H1 (cell line): ENCODE measurements at regions not wholly inside any gene's neighbourhood (a gene's known extent, or its start where the extent isn't known, plus 50 kb on each side); places are given as distances from the start of the nearest gene placed in this dataset.

Experiments
- CTCF ChIA-PET: fragments of 300-600 bp; sonication (Branson Sonifier 250); formaldehyde crosslinking; loops from one replicate; lab custom pipeline; 2021; ENCODE audit not compliant: partially characterized antibody; lab: Charles Lee
- POLR2A ChIA-PET: fragments of 300-600 bp; sonication (Branson Sonifier 250); formaldehyde crosslinking; loops from one replicate; lab custom pipeline; 2021; ENCODE audit warnings: inconsistent platforms; ENCODE audit not compliant: partially characterized antibody; lab: Charles Lee
- DNase-seq, 2 experiments: peaks; one replicate each; pipeline versions ENCODE4 v3.0.0 to v3.0.0-alpha.2; 2010 to 2022; ENCODE audit warnings: low spot score in 2 of 2, low read depth in 1 of 2, mixed read lengths in 1 of 2
- FAIRE-seq: peaks from 2 replicates; lab custom pipeline; 2011; peaks lifted over from hg19 to GRCh38; lab: Jason Lieb, UNC
- H2AFZ ChIP-seq: 2 replicates; pipeline ENCODE4 v1.8.1; 2012; ENCODE audit warnings: low read length, inconsistent platforms
- H2AK5ac ChIP-seq: 2 replicates; pipeline ENCODE4 v1.6.1; 2013; ENCODE audit warnings: low read depth, low read length
- H2BK120ac ChIP-seq: replicated peaks from 2 replicates; pipeline ENCODE3; 2013; ENCODE audit warnings: low read depth, low read length, inconsistent platforms
- H2BK12ac ChIP-seq: 2 replicates; pipeline ENCODE4 v1.6.1; 2013; ENCODE audit warnings: low read depth, low read length
- H2BK15ac ChIP-seq: 2 replicates; pipeline ENCODE4 v1.6.1; 2013; ENCODE audit warnings: low read length
- H2BK20ac ChIP-seq: 2 replicates; pipeline ENCODE4 v1.6.1; 2013; ENCODE audit warnings: low read length
- H2BK5ac ChIP-seq: 2 replicates; pipeline ENCODE4 v1.6.1; 2013; ENCODE audit warnings: low read depth, low read length
- H3K14ac ChIP-seq: 2 replicates; pipeline ENCODE4 v1.6.1; 2013; ENCODE audit warnings: inconsistent platforms; ENCODE audit not compliant: insufficient read length
- H3K18ac ChIP-seq: 2 replicates; pipeline ENCODE4 v1.6.1; 2013; ENCODE audit warnings: low read length; ENCODE audit errors: extremely low read depth
- H3K23ac ChIP-seq: 2 replicates; pipeline ENCODE4 v1.6.1; 2013; ENCODE audit warnings: inconsistent platforms; ENCODE audit not compliant: insufficient read length
- H3K23me2 ChIP-seq: 2 replicates; pipeline ENCODE4 v1.6.1; 2013; ENCODE audit warnings: low read depth, low read length
- H3K27ac ChIP-seq: 2 replicates; pipeline ENCODE4 v1.6.1; 2011; ENCODE audit warnings: low read depth, low read length, inconsistent platforms
- H3K27me3 ChIP-seq, 4 experiments: replicated peaks in 1 of 4; 1 replicate in 1 of 4; 2 replicates in 3 of 4; pipeline versions ENCODE4 v1.6.1 to v1.8.1; 2011 to 2013; ENCODE audit warnings: low read length in 3 of 4, mild to moderate bottlenecking in 3 of 4, inconsistent platforms in 2 of 4, mixed read lengths in 2 of 4, moderate library complexity in 1 of 4; ENCODE audit not compliant: control insufficient read depth in 3 of 4, insufficient read depth in 3 of 4; ENCODE audit errors: extremely low read depth in 1 of 4
- H3K36me3 ChIP-seq, 4 experiments: 2 replicates each; pipeline versions ENCODE4 v1.6.1 to v1.8.1; 2011 to 2013; ENCODE audit warnings: mild to moderate bottlenecking in 4 of 4, low read length in 3 of 4, moderate library complexity in 2 of 4, control low read depth in 1 of 4, inconsistent platforms in 1 of 4; ENCODE audit not compliant: insufficient read depth in 4 of 4, control insufficient read depth in 2 of 4
- H3K4ac ChIP-seq: replicated peaks from 2 replicates; pipeline ENCODE3; 2013; ENCODE audit warnings: low read length, low read depth, mixed read lengths, inconsistent platforms; ENCODE audit not compliant: insufficient read length
- H3K4me1 ChIP-seq, 4 experiments: replicated peaks in 1 of 4; 1 replicate in 1 of 4; 2 replicates in 3 of 4; pipeline versions ENCODE4 v1.6.1 to v1.8.1; 2011 to 2013; ENCODE audit warnings: low read length in 3 of 4, inconsistent platforms in 2 of 4, mixed read lengths in 1 of 4; ENCODE audit not compliant: insufficient read depth in 4 of 4, control insufficient read depth in 3 of 4
- H3K4me2 ChIP-seq, 2 experiments: 2 replicates each; pipeline versions ENCODE4 v1.6.1 to v1.8.1; 2011 to 2013; ENCODE audit warnings: low read depth in 2 of 2, low read length in 2 of 2, control low read depth in 1 of 2, inconsistent platforms in 1 of 2, mild to moderate bottlenecking in 1 of 2; ENCODE audit not compliant: insufficient read depth in 1 of 2
- H3K4me3 ChIP-seq, 4 experiments: fragments of 200-600, 300-600 bp in 1 of 4; sonication (generic), shearing (Covaris generic), sonication (Bioruptor Twin) in 1 of 4; 2 replicates each; pipeline versions ENCODE4 v1.5.1 to v1.8.1; 2011 to 2016; ENCODE audit warnings: low read length in 4 of 4, low read depth in 3 of 4, control low read depth in 2 of 4, inconsistent platforms in 2 of 4, mild to moderate bottlenecking in 2 of 4, mixed read lengths in 1 of 4, moderate library complexity in 1 of 4; ENCODE audit not compliant: insufficient read depth in 2 of 4; ENCODE audit errors: extremely low read depth in 1 of 4
- H3K56ac ChIP-seq: replicated peaks from 2 replicates; pipeline ENCODE3; 2013; ENCODE audit warnings: low read depth, mild to moderate bottlenecking, mixed read lengths, low read length, inconsistent platforms; ENCODE audit not compliant: insufficient read length
- H3K79me1 ChIP-seq: 2 replicates; pipeline ENCODE4 v1.6.1; 2013; ENCODE audit warnings: low read depth, low read length, control low read depth
- H3K79me2 ChIP-seq, 2 experiments: 2 replicates each; pipeline versions ENCODE4 v1.6.1 to v1.8.1; 2012 to 2013; ENCODE audit warnings: low read length in 2 of 2, mild to moderate bottlenecking in 2 of 2, inconsistent platforms in 1 of 2; ENCODE audit not compliant: insufficient read depth in 2 of 2, control insufficient read depth in 1 of 2
- H3K9ac ChIP-seq, 4 experiments: replicated peaks in 1 of 4; 1 replicate in 1 of 4; 2 replicates in 3 of 4; pipeline versions ENCODE4 v1.6.1 to v1.8.1; 2011 to 2013; ENCODE audit warnings: low read depth in 3 of 4, low read length in 3 of 4, control low read depth in 2 of 4, mild to moderate bottlenecking in 2 of 4, moderate library complexity in 2 of 4, inconsistent platforms in 1 of 4; ENCODE audit errors: extremely low read depth in 1 of 4
- H3K9me3 ChIP-seq, 2 experiments: 2 replicates each; pipeline versions ENCODE4 v1.6.1 to v1.8.1; 2012 to 2013; ENCODE audit warnings: mild to moderate bottlenecking in 2 of 2, moderate library complexity in 2 of 2, control low read depth in 1 of 2, inconsistent platforms in 1 of 2, low read depth in 1 of 2, low read length in 1 of 2, mixed read lengths in 1 of 2; ENCODE audit not compliant: insufficient read depth in 2 of 2
- H4K20me1 ChIP-seq, 2 experiments: replicated peaks in 1 of 2; 2 replicates each; pipeline versions ENCODE3 to v1.8.1; 2011 to 2013; ENCODE audit warnings: inconsistent platforms in 2 of 2, low read length in 2 of 2, mild to moderate bottlenecking in 1 of 2; ENCODE audit not compliant: insufficient read depth in 2 of 2, control insufficient read depth in 1 of 2
- H4K5ac ChIP-seq: 2 replicates; pipeline ENCODE4 v1.6.1; 2013; ENCODE audit warnings: low read length, low read depth, mixed read lengths, inconsistent platforms; ENCODE audit not compliant: insufficient read length
- H4K8ac ChIP-seq: 2 replicates; pipeline ENCODE4 v1.8.0; 2013; ENCODE audit warnings: mild to moderate bottlenecking, moderate library complexity, low read length, inconsistent platforms; ENCODE audit not compliant: insufficient read depth; ENCODE audit errors: extremely low read depth
- H4K91ac ChIP-seq: replicated peaks from 2 replicates; pipeline ENCODE3; 2013; ENCODE audit warnings: low read length, mixed read lengths, inconsistent platforms; ENCODE audit not compliant: insufficient read length
- CREB1 ChIP-seq: IDR thresholded peaks from 2 replicates; pipeline ENCODE4 v1.6.1; 2012; ENCODE audit warnings: inconsistent platforms
- HDAC6 ChIP-seq: IDR thresholded peaks from one replicate; pipeline ENCODE4 v1.7.1; 2012; ENCODE audit warnings: low read depth, mild to moderate bottlenecking, inconsistent platforms, low read length, moderate library complexity
- JUND ChIP-seq: IDR thresholded peaks from 2 replicates; pipeline ENCODE4 v1.6.1; 2011; ENCODE audit warnings: mild to moderate bottlenecking, improper control_type of control experiment, low read length
- NANOG ChIP-seq: IDR thresholded peaks from 2 replicates; pipeline ENCODE4 v1.6.1; 2011; ENCODE audit warnings: low read length, low read depth, mild to moderate bottlenecking, inconsistent platforms; ENCODE audit not compliant: insufficient read depth, poor library complexity, severe bottlenecking
- PHF8 ChIP-seq: fragments of 200-600 bp; sonication (generic); conservative IDR thresholded peaks from 2 replicates; pipeline ENCODE4 v1.7.1; 2012; ENCODE audit warnings: low read depth, mild to moderate bottlenecking, inconsistent platforms, low read length, moderate library complexity
- POLR2A ChIP-seq, 2 experiments: IDR thresholded peaks; 1 replicate in 1 of 2; 2 replicates in 1 of 2; pipeline ENCODE4 v1.6.1; 2011; ENCODE audit warnings: low read depth in 2 of 2, low read length in 2 of 2, mild to moderate bottlenecking in 2 of 2; ENCODE audit errors: control extremely low read depth in 1 of 2
- SIX5 ChIP-seq: IDR thresholded peaks from 2 replicates; pipeline ENCODE4 v1.6.1; 2011; ENCODE audit warnings: mild to moderate bottlenecking, low read depth, low read length
- SP1 ChIP-seq: IDR thresholded peaks from 2 replicates; pipeline ENCODE4 v1.6.1; 2011; ENCODE audit warnings: low read depth, low read length
- WGBS, 2 experiments: shearing (Covaris generic) in 1 of 2; methylation state at CpG; one replicate each; pipeline versions ENCODE4 v1.1.6 to v1.1.7; 2013 to 2015; ENCODE audit warnings: low lambda C conversion rate in 2 of 2, mixed read lengths in 2 of 2, inconsistent platforms in 1 of 2, low coverage in 1 of 2, missing lambda C conversion rate in 1 of 2; ENCODE audit not compliant: insufficient replicate concordance in 2 of 2, insufficient coverage in 1 of 2, insufficient read length in 1 of 2; ENCODE audit errors: extremely low coverage in 1 of 2, missing lambda C conversion rate in 1 of 2; 5-methylcytosine and 5-hydroxymethylcytosine counted together

DNA sequence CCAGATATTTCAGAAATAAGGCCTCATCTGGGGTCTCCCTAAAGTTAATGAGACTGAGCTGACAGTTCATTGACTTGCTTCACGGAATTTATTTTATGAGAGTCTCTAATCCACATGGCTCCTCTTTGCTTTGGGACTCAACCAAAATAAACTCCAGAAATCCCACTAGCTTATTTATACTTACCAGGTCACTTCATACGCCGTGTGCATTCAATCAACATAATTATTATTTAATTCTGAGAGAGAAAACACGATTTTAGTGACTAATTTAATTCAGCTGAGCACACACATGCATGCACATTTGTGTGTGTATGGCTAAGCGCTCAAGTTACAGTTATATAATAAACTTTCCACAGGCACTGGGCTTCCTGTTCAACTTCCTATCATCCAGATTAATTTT, 333.4 kb upstream of the CCDC196 start:
- no peak overlapping the region for H4K8ac ChIP-seq

More for the DNA sequence above, 333.4 kb upstream of the CCDC196 start:
- TF ChIP-seq HDAC6 (no peak), PHF8 (no peak), SP1 (no peak), POLR2A (IDR thresholded peaks at IDR 0.05; ENCODE audit: control extremely low read depth in 1 of 2, low read depth in 2 of 2, low read length in 2 of 2) (no peak), CREB1 (no peak), JUND (no peak), NANOG (no peak), SIX5 (no peak)
- Histone ChIP-seq H2BK5ac (no peak overlapping the region), H3K9me3 (no peaks in the 10 kb centered on the region), H3K36me3 (no peaks in the 10 kb centered on the region), H2AFZ (no peak overlapping the region), H4K5ac (no peak overlapping the region), H3K4ac (no peak overlapping the region), H3K18ac (no peak overlapping the region), H3K27me3 (no peaks in the 10 kb centered on the region), H3K23me2 (no peaks in the 10 kb centered on the region), H3K4me2 (no peak overlapping the region), H2BK15ac (no peak overlapping the region), H3K23ac (no peak overlapping the region), H3K4me1 (no peaks in the 10 kb centered on the region), H3K9ac (no peak overlapping the region), H2BK120ac (no peak overlapping the region), H3K79me2 (no peaks in the 10 kb centered on the region), H4K20me1 (no peaks in the 10 kb centered on the region), H3K4me3 (no peak overlapping the region), H2BK12ac (no peak overlapping the region), H2BK20ac (no peak overlapping the region), H2AK5ac (no peak overlapping the region), H3K14ac (no peak overlapping the region), H4K91ac (no peak overlapping the region), H3K27ac (no peak overlapping the region), H3K79me1 (no peaks in the 10 kb centered on the region), H3K56ac (no peak overlapping the region)
- DNase-seq: no peak
- FAIRE-seq: no peak
- ChIA-PET POLR2A (no interaction called here), CTCF (interaction anchor here (1.2 kb wide), 1 partner anchor 163 kb away, joined by 3 read pairs; no protein-coding TSS in a partner anchor)
- 92% methylated on average over 5 of the region's 5 CpGs; no CpG with 5 or more reads in 1 of the 2 experiments for WGBS, 2 experiments
